HUES64 (cell line): ENCODE measurements at regions not wholly inside any gene's neighbourhood (a gene's known extent, or its start where the extent isn't known, plus 50 kb on each side); places are given as distances from the start of the nearest gene placed in this dataset.
"Not testable (repeated sequence)": the region's sequence is repeated elsewhere in the genome, so short reads cannot be mapped to it uniquely, and the experiment has no call there.

Experiments used
- H3K27ac ChIP-seq: 2 replicates; pipeline ENCODE4 v1.7.0; 2013; ENCODE audit warnings: low read depth, low read length, inconsistent platforms
- H3K27me3 ChIP-seq: 2 replicates; pipeline ENCODE4 v1.6.1; 2013; ENCODE audit warnings: mild to moderate bottlenecking, low read length; ENCODE audit not compliant: insufficient read depth
- H3K36me3 ChIP-seq: 2 replicates; pipeline ENCODE4 v1.6.1; 2013; ENCODE audit warnings: mild to moderate bottlenecking, low read length; ENCODE audit not compliant: insufficient read depth
- H3K4me1 ChIP-seq: 2 replicates; pipeline ENCODE4 v1.6.1; 2013; ENCODE audit warnings: mild to moderate bottlenecking, low read length, moderate library complexity; ENCODE audit not compliant: insufficient read depth
- H3K4me3 ChIP-seq: 2 replicates; pipeline ENCODE4 v1.5.1; 2013; ENCODE audit warnings: mild to moderate bottlenecking, low read length, moderate library complexity
- H3K9ac ChIP-seq: 2 replicates; pipeline ENCODE4 v1.6.1; 2013; ENCODE audit warnings: mild to moderate bottlenecking, low read depth, low read length
- H3K9me3 ChIP-seq: 2 replicates; pipeline ENCODE4 v1.6.1; 2013; ENCODE audit warnings: low read depth, low read length; ENCODE audit not compliant: insufficient read depth
- WGBS: fragments of 150-250, 120-280 bp; methylation state at CpG from one replicate; pipeline ENCODE4 v1.1.7; 2013; ENCODE audit warnings: missing lambda C conversion rate; 5-methylcytosine and 5-hydroxymethylcytosine counted together

DNA sequence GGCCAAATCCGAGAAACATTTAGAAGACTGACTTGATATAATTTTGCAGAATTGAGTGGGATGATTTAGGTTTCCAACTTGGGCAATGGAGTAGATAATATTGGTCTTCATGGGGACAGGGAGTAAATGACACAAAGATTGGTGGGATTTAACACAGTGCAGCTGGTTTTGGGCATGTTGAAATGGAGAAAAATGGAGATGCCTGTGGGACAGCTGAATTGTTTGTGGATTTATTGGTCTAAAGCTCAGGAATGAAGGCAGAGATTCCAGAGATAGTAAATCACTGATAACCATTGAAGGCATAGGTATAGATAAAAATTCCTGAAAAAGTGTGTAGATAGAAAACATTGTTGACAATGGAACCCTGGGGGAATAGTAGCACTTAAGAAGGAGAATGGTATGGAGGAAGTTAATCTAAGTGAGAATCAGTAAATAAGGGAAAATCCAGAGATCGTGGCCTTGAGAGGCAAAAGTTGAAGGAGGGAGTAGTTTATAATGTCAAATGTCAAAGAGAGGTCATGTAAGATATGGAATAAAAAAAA is 120.9 kb upstream of the ATP2B1 start:
- no peak overlapping the region for H3K9ac ChIP-seq
- no peak overlapping the region for H3K27ac ChIP-seq
- no peak overlapping the region for H3K4me3 ChIP-seq
- H3K27me3 ChIP-seq: no peaks in the 10 kb centered on the region
- WGBS: 92% methylated on average over 2 of the region's 2 CpGs
- H3K4me1 ChIP-seq: peaks cover 11% of the 10 kb centered on the region
- no peaks in the 10 kb centered on the region for H3K9me3 ChIP-seq
- H3K36me3 ChIP-seq: no peaks in the 10 kb centered on the region

DNA sequence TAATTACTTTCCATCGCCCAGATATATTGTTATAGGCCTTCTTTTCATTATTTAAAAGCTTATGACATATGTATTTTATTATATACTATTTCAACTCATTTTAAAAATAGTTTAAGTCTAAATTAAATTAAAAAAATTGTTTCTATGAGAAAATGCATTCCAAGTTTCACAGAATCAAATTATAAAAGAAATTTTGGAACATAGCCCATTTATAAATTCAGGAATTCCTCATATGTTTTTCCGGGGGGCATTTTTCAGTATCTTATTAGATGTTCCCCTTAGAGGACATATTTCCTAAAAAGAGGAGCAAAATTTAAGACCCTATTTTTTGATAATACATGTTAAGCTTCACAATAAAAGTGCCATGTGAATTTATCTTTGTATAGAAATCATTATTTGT is 119.9 kb upstream of the ATP2B1 start:
- H3K4me3 ChIP-seq: no peak overlapping the region
- H3K27ac ChIP-seq: no peak overlapping the region
- no peak overlapping the region for H3K9ac ChIP-seq
- H3K36me3 ChIP-seq: no peaks in the 10 kb centered on the region
- H3K27me3 ChIP-seq: no peaks in the 10 kb centered on the region
- peaks cover 11% of the 10 kb centered on the region for H3K4me1 ChIP-seq
- WGBS: no CpG with 5 or more reads among the region's 2 CpGs
- no peaks in the 10 kb centered on the region for H3K9me3 ChIP-seq

DNA sequence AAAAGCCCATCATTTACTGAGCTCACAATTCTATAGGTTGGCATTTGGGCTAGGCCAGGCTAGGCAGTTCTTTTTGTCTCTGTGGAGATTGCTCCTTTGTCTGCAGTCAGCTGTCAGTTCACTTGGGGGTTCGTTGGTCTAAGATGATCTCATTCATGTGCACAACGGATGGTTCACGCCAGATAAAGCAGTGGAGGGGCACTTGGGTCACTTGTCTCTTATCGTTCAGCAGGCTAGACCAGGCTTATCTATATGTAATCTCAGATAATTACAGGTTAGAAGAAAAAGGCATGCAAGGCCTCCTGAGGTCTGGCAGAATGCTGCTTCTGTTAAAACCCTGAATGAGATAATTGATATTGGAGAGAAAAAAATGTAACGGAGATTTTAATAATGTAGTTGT is 119.0 kb upstream of the ATP2B1 start:
- 77% methylated on average over 5 of the region's 5 CpGs for WGBS
- Histone ChIP-seq H3K9ac (no peak overlapping the region), H3K36me3 (no peaks in the 10 kb centered on the region), H3K27ac (no peak overlapping the region), H3K27me3 (no peaks in the 10 kb centered on the region), H3K4me3 (no peak overlapping the region), H3K4me1 (peaks cover 8% of the 10 kb centered on the region; the same call in 1 of the 2 replicates), H3K9me3 (no peaks in the 10 kb centered on the region)

DNA sequence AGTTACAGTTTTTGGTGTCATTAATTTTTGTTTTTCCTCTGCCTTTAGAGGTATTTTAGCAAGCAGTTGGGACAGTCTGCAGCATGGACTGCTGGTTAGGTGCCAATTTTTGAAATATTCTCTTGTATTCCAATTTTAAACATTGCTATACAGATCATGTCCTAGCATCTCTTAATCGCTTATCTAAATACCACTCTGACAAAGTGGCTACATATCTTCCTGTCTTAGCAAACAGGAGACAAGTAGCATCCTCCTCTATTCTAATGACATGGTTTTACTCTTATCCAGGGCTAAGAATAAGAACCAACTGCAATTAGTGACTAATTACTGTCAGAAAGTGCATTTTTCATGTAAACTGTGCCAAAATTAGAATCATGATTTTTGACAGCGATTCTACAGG is 117.8 kb upstream of the ATP2B1 start:
- Histone ChIP-seq H3K9ac (no peak overlapping the region), H3K27me3 (no peaks in the 10 kb centered on the region), H3K27ac (no peak overlapping the region), H3K4me1 (peaks cover 8% of the 10 kb centered on the region; the same call in 1 of the 2 replicates), H3K4me3 (no peak overlapping the region), H3K36me3 (no peaks in the 10 kb centered on the region), H3K9me3 (no peaks in the 10 kb centered on the region)
- WGBS: 89% methylated on average over 2 of the region's 2 CpGs

DNA sequence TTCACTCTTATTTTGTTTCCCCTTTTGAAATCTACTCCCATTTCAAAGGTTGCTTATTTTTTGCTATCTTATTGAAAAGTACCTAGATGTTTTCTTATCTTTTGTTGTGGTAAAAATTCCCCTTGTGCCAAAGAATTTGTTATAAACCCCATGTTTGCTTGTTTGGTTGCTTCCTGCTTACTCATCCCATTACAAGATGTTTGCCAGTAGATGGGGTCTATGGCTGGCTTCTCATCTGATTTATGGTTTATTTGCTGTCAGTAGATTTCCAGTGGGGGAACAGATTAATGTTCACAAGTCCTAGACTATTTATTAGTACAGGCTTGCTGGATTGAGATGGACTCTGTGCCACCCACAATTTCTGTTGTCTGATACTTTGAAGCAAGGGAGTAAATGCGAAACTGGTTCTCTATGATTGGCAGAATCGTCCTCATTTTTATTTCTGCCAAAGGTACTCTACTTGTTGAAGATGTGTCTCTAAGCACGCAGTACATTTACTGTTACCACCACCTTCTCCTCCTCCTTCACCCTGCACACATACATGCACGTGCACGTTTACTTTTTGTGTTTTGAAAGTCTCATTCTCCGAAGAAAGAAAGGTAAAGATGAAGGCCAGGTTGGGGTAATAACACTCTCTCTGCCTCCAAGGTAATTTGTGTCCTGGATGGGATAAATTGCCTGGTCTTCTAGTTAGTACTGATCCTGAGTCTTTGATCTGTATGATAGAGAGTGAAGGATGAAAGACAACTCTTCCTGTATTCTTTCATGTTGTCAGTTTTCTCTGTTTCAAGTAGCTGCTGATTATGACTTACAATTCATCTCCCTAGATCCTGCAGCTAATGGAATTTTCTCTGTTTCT is 117.2 kb upstream of the ATP2B1 start:
- Histone ChIP-seq H3K27me3 (no peaks in the 10 kb centered on the region), H3K9me3 (no peaks in the 10 kb centered on the region), H3K36me3 (no peaks in the 10 kb centered on the region), H3K4me3 (no peak overlapping the region), H3K27ac (no peak overlapping the region), H3K4me1 (peaks cover 5% of the 10 kb centered on the region; the same call in 1 of the 2 replicates), H3K9ac (no peak overlapping the region)
- WGBS: 96% methylated on average over 6 of the region's 6 CpGs

DNA sequence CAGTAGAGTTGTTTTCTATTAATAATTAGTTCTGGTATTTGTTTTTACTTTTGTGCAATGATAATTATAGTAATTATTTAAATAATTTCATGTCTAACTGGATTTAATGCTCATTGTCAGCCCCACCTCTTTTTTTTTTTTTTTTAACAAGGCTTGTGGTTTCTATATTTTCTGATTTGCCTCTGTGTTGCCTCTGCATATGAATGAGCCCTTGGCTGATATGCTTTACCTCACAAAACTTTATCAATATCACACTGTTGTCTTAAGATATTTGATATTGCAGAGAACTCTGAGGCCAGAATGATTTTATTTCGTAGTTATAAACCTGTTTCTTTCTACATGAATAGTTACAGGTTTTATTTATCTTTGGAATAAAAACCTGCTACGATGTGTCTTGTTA is 116.2 kb upstream of the ATP2B1 start:
- H3K27ac ChIP-seq: no peak overlapping the region
- no peaks in the 10 kb centered on the region for H3K27me3 ChIP-seq
- peaks cover 4% of the 10 kb centered on the region; the same call in 1 of the 2 replicates for H3K4me1 ChIP-seq
- no peaks in the 10 kb centered on the region for H3K36me3 ChIP-seq
- no peak overlapping the region for H3K9ac ChIP-seq
- H3K9me3 ChIP-seq: no peaks in the 10 kb centered on the region
- H3K4me3 ChIP-seq: no peak overlapping the region
- no CpG with 5 or more reads among the region's 2 CpGs for WGBS

DNA sequence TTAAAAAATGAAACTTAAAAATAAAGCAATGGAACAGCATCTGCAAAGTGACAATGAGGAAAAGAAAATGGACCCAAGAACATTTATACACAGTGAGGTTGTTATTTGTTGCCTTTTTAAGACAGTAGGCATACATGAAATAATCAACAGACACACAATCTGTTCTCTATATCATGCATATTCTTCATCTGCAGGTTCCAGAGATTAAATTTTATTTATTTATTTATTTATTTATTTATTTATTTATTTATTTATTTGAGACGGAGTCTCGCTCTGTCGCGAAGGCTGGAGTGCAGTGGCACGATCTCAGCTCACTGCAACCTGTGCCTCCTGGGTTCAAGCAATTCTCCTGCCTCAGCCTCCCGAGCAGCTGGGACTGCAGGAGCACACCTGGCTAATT is 114.4 kb upstream of the ATP2B1 start:
- H3K27me3 ChIP-seq, H3K9ac ChIP-seq, H3K9me3 ChIP-seq, H3K36me3 ChIP-seq, H3K27ac ChIP-seq, H3K4me3 ChIP-seq, H3K4me1 ChIP-seq: not testable (repeated sequence)
- 97% methylated on average over 6 of the region's 6 CpGs for WGBS

DNA sequence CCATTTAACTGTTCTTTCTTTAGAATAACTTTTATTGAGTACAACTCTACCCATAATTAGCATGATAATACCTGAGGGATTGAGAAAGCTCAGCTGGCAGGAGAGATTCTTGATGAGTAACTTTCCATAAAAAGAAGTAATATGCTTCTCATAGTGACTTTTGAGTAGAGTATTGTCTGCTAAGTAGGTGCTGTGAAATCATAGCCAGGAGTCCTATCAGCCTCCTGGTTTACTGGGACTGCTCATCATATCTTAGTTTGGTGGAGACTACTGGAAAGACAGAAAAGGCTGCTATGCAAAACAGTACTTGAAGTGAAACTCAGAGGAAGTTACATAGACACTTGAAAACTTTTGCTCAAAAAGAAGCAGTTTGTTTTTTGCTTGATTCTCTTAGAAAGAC is 113.3 kb upstream of the ATP2B1 start:
- no peaks in the 10 kb centered on the region for H3K9me3 ChIP-seq
- no peaks in the 10 kb centered on the region for H3K27me3 ChIP-seq
- no peak overlapping the region for H3K27ac ChIP-seq

DNA sequence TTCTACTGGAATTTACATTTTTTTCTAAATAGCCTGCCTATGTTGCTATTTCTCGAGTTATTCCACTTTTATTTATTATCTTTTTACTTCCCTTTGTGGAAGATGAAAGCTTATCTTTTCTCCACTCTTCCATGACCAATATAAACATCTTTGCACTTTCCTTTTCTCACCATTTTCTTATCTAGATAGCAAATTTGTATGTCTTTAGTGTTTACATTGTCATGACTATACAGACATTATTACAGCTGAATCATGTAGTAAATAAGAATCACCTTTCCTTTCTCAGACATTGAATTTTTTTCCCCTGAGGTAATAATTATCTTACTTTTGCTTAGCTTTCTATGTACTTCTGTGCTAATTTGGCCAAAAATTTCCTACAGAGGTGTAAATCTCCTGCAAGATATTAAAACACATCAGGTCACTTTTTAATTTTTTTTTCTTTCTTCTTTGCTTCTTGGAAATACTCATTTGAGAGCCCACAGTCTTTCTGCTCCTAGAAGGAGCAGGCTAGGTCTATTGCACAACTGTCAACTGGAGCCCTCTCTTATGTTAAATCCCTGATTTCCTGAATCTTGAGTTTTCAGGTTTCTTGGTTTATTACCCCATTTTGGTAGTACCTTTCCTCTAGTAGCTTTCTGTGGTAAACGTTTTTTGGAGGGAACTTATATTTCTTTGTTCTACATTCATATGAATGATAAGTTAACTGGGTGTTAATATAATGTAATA is 109.0 kb upstream of the ATP2B1 start:
- Histone ChIP-seq H3K27me3 (no peaks in the 10 kb centered on the region), H3K36me3 (no peaks in the 10 kb centered on the region), H3K9me3 (no peaks in the 10 kb centered on the region), H3K4me1 (peaks cover 4% of the 10 kb centered on the region; the same call in 1 of the 2 replicates), H3K27ac (no peak overlapping the region), H3K9ac (no peak overlapping the region), H3K4me3 (no peak overlapping the region)
- WGBS: 90% methylated on average over 1 of the region's 2 CpGs

More for the DNA sequence above, 113.3 kb upstream of the ATP2B1 start:
- Histone ChIP-seq H3K36me3 (no peaks in the 10 kb centered on the region), H3K4me3 (no peak overlapping the region), H3K9ac (no peak overlapping the region), H3K4me1 (peaks cover 4% of the 10 kb centered on the region; the same call in 1 of the 2 replicates)

DNA sequence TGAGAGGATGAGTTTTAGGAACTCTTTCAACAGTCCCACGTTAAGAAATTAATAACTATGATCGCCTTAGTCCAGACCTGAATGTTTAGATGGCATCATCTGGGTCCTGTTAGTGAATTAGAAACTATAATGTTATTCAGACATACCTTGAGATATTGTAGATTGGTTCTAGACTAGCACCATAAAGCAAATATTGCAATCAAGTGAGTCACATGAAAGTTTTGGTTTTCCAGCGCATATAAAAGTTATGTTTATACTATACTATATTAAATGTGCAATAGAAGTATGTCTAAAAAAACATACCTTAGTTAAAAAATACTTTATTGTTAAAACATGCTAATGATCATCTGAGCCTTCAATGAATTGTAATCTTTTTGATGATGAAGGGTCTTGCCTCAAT is 106.6 kb upstream of the ATP2B1 start:
- H3K27me3 ChIP-seq: no peaks in the 10 kb centered on the region
- H3K27ac ChIP-seq: no peak overlapping the region
- no peaks in the 10 kb centered on the region for H3K36me3 ChIP-seq
- H3K4me3 ChIP-seq: no peak overlapping the region
- H3K4me1 ChIP-seq: no peaks in the 10 kb centered on the region
- WGBS: 94% methylated on average over 2 of the region's 3 CpGs
- H3K9ac ChIP-seq: no peak overlapping the region
- H3K9me3 ChIP-seq: no peaks in the 10 kb centered on the region

DNA sequence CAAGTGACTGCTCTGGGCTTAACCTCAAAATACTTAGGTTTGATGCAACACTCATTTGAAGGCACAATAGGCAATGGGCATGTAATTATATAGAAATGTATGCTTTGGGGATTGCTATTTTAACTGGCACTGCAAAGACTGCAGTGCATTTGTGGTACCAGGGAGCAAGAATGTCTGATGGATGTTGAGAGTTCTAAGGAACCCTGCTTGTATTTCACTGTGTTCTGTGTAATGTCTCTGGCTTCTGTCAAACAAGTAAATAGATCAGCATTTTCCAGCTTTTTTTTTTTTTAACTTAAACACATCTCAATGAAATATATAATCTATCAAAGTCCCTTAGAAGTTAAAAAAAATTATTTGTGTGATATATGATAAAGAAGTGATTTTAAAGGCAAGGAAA is 94.8 kb upstream of the ATP2B1 start:
- H3K36me3 ChIP-seq: no peaks in the 10 kb centered on the region
- no peaks in the 10 kb centered on the region for H3K9me3 ChIP-seq
- H3K4me3 ChIP-seq: no peak overlapping the region
- H3K27me3 ChIP-seq: no peaks in the 10 kb centered on the region
- H3K9ac ChIP-seq: no peak overlapping the region
- no peak overlapping the region for H3K27ac ChIP-seq
- no peaks in the 10 kb centered on the region for H3K4me1 ChIP-seq
